WI38 (cell line): ENCODE measurements at regions not wholly inside any gene's neighbourhood (a gene's known extent, or its start where the extent isn't known, plus 50 kb on each side); places are given as distances from the start of the nearest gene placed in this dataset.

Experiments
- H3K4me3 ChIP-seq: 2 replicates; pipeline ENCODE4 v1.5.1; 2011; ENCODE audit warnings: low read depth, mild to moderate bottlenecking, control low read depth, low read length
- TF ChIP-seq, protein P1 (sequence below): IDR thresholded peaks from 2 replicates; pipeline ENCODE4 v1.5.1; 2012; ENCODE audit warnings: low read depth, mild to moderate bottlenecking, control low read depth, low read length

DNA sequence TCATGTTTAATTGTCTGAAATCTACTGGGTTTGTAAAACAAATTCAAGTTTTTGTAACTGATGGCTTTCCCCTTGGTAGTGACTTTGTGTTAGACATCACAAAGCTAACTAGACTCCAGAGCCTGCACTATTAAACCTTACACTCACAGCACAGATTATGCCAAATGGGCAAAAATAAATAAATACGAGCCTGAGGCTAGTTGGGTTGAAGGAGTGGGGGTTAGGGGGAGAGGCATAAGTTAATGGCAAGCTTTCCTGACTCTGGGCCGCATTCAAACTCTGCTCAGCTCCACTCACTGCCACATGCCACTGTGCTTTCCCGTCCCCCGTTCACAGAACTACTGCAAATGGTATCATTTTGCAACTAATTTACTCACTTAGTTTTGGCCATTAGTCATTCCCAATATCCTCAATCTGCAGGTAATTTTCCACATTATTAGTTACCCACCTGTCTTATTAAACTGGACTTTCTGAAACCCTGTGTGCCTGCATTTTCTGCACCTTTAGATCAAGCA lies 1079.9 kb upstream of the PIK3C3 start:
- TF ChIP-seq, protein P1, sequence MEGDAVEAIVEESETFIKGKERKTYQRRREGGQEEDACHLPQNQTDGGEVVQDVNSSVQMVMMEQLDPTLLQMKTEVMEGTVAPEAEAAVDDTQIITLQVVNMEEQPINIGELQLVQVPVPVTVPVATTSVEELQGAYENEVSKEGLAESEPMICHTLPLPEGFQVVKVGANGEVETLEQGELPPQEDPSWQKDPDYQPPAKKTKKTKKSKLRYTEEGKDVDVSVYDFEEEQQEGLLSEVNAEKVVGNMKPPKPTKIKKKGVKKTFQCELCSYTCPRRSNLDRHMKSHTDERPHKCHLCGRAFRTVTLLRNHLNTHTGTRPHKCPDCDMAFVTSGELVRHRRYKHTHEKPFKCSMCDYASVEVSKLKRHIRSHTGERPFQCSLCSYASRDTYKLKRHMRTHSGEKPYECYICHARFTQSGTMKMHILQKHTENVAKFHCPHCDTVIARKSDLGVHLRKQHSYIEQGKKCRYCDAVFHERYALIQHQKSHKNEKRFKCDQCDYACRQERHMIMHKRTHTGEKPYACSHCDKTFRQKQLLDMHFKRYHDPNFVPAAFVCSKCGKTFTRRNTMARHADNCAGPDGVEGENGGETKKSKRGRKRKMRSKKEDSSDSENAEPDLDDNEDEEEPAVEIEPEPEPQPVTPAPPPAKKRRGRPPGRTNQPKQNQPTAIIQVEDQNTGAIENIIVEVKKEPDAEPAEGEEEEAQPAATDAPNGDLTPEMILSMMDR: no peak
- no peak overlapping the region for H3K4me3 ChIP-seq

DNA sequence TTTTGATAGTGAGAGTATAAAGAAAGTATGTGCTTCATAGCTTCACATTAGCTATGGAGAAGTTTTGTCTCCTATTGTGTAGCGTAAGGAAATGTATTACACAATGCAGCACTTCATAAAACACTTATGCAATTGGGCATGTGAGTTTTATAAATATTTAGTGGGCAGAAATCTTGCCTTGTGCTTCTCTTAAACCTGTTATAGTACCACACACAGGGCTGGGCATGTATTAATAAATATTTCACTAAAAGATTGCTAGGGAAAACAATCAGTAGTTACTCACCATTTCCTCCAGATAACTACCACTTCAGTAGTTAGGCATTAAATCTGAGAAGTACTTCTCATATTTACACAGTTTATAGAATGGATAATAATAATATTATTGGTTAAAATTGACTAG lies 1080.8 kb upstream of the PIK3C3 start:
- no peak overlapping the region for H3K4me3 ChIP-seq
- TF ChIP-seq, protein P1: no peak

DNA sequence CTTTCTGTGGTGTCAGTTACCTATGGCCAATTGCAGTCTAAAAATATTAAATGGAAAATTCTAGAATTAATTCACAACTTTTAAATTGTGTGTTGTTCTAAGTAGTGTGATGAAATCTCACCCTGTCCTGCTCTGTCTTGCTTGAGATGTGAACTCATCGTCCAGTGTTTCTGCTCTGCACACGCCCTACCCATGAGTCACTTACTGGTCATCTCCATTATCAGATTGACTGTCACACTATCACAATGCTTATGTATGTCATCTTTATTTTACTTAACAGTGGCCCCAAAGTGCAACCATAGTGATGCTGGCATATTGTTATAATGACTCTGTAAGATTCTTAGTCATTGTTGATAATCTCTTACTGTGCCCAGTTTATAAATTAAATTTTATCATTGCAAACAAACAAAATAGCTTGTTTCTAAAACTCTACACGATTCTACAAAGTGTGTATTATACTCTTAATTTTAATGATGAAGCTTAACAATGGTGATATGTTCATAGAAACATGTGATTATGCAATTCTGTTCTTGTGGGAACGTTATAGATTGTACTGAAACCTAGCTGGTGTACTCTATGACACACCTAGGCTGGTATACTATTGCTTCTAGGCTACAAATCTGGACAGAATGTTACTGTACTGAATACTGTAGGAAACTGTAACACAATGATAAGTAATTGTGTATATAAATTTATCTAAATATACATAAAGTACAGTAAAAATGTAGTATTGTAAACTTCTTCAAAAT lies 1086.8 kb upstream of the PIK3C3 start:
- H3K4me3 ChIP-seq: no peak overlapping the region
- TF ChIP-seq, protein P1: no peak

DNA sequence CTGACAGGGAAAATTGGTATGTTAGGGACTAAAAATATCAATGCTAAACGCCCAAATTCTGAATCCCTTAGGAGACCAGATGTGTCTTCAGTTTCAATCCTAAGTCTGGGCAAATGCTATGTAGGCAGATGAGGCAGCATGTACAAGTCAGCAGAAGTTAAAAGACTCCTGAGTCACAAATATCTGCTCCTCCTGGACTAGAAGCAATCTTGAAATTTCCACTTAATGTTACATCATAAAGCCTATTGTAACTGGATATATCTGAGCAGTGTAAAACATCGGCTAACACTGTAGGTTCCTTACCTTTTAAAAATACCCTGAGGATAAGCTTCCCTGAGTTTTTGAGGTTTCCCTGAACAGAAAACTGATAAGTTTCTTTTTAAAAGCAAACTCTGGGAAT lies 1087.6 kb upstream of the PIK3C3 start:
- TF ChIP-seq, protein P1: no peak
- H3K4me3 ChIP-seq: no peak overlapping the region

DNA sequence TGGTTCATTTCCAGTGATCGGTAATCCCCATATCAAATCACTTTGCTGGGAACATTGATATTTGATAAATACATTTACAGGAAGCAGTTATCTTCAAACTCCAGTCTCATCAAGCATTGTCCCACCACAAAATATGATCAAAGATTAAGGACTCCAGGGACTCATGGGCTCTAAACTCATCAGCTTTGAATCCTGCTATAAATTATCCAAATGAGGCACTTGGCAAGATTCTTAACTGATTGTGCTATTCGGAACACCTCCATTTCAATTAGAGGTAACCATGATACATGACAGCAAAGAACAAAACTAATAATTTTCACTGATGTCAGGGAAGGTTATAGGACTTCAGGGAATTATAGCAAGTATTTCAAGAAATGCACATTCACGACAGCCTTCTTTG lies 1088.1 kb upstream of the PIK3C3 start:
- H3K4me3 ChIP-seq: no peak overlapping the region
- TF ChIP-seq, protein P1: no peak

DNA sequence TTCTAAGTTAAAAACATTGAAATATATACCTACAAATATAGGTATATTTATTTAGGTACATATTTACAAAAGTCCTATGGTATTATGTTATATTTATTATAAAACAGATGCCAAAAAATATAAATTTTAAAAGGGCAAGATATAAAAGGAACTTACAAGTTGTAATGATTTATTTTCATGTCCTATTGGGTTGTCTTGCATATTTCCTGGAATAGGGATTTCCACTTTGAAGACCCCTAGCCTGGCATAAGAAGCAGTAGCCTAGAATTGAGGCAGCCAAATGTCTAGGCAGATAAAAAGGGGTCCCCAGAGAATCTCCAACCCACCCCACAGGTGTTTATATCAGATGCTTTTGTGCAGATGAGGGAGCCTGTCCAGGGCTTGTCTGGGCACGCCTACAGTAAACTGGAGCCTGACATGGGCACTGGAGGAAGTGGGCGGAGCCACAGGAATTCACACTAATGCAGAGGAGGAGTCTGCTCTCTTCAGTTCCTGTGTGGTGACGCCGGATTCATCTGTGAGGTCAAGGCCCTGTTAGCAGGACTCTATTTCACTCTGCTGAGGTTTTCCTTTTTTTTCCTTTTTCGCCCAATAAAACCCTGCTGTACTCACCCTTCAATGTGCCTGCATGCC lies 1088.9 kb upstream of the PIK3C3 start:
- H3K4me3 ChIP-seq: no peak overlapping the region
- TF ChIP-seq, protein P1: no peak

DNA sequence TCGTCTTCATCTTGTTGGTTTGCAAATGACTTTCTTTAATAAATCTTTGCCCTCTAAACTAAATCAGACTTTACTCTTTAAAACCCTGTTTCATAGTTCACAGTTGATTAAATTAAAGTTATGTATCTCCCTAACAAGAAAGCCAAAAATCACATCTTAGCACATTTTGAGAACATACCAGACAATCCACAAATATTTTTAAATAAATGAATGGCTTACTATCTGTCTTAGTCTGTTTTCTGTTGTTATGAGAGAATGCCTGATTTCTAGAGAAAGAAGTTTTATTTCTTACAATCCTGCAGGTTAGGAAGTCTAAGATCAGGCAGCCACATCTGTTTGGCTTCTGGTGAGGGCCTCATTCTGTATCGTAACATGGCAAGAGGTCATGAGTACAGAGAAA lies 1090.2 kb upstream of the PIK3C3 start:
- TF ChIP-seq, protein P1: no peak

More for the DNA sequence above, 1090.2 kb upstream of the PIK3C3 start:
- no peak overlapping the region for H3K4me3 ChIP-seq
